ENCODE measurements at regions not wholly inside any gene's neighbourhood (a gene's known extent, or its start where the extent isn't known, plus 50 kb on each side); places are given as distances from the start of the nearest gene placed in this dataset.
"Not testable (repeated sequence)": the region's sequence is repeated elsewhere in the genome, so short reads cannot be mapped to it uniquely, and the experiment has no call there.

- DNase-seq (ENCODE audit: low read depth) = no peak
Measured at GRCh38 chr12:33589576-33590114, 150.0 kb upstream of the SYT10 start.

DNA sequence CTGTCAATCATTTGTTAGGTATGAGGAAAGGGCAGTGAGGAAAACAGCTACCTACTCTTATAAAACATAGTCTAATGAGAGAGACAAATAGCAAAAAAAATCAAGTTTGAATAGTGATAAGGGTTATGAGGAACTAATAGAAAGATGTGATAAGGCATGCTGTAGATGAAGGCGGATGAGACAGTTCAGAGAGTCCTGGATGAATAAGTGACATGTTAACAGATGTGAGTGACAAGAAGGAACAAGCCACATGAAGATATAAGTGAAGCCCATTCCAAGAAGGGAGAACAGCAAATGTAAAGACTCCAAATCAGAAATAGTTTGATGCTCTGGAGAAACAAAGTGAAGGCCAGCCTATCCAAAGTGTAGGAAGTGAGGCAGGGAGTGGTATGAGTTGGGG, 154.1 kb upstream of the SYT10 start:
- no peak for DNase-seq (ENCODE audit: low read depth)

DNA sequence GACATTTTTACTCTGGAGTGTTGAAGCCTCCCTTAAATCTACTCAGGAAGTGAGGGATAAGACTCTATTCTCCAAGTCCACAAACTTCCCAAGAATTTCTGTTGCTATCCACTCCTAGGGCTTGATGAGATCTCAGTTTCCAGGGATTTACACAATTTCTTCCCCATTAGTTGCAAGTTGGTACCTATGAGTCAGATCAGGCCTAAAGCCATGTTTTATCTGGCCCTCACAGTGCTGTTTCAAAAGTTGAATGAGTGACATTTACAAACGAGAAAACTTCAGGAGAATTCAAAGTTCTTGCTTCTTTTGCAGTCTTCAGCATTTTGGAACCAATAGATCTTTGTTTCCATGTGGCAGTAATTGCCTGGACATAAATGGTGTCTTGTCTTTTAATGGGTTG, 156.4 kb upstream of the SYT10 start:
- no peak for DNase-seq (ENCODE audit: low read depth)

DNA sequence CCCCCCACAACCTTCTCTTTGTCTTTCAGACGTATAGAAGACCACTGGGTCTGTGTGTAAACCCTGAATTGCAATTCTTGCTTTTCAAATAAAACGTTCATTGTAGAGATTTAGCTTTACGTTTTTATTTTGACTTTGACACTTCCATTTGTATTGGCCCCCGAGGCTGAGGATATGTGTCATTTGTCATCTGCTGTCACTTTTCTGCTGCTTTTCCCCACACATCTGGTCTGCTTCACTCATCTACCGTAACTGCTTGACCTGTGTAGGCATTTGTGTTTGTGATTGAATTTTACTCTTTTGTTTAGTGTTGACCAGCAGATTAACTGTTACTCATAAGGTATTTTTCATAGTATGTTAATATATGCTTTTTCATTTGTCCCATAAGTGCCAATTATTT, 157.2 kb upstream of the SYT10 start:
- DNase-seq (ENCODE audit: low read depth) = no peak

DNA sequence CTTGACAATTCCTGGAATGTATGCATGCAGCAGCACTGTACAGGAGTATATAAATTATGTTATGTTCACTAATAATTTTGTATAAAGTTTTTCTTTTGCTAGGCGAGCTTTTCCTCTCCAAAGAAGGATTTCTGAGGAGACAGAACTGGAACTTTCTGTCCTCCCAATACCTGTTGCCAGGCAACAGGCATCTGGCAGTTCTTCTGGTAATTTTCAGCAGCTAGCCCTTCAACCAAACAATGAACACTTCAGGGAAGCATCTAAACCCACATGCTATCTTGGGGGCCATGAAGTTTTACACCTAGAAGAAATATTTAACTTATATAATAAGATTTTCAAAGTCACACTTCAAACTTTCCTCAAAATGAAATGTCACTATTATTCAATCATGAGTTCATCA, 162.9 kb upstream of the SYT10 start:
- DNase-seq (ENCODE audit: low read depth) = no peak

DNA sequence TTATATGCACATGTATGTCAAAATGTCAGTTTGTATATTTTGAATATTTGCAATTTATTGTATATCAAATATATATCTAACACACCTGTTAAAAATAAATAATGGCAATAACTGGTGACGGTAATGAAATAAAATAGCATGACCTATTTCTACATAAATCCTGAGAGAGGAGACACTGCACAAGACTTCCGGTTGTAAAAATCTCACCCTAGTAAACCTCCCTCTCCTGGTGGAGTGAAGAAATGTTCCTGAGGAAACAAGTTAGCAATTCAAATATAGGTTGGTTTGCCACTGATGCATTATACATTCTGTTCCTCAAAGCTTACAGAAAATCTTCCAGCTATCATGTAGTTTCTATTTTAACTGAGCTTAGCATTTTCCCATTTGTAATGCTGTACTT, 166.1 kb upstream of the SYT10 start:
- no peak for DNase-seq (ENCODE audit: low read depth)

GRCh38 chr12:33609910-33610309, 170.3 kb upstream of the SYT10 start:
- DNase-seq (ENCODE audit: low read depth) = no peak

DNA sequence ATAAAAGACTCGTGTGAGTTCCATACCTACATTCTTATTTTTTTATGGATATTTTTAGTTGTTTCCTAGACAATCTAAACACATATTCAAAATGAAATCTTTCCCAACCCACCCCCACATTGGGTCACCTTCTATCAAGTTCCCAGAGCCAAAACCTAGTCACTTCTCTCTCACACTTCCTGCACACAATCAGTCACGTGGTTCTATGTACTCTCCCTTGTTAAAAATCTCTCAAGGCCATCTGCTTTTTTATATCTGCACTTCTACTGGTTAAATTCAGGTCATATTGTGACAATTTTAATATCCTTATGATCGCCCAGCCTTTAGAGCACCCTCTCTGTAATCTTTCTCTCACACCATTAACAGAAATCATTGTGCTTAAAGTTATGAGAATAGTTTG, 175.0 kb upstream of the SYT10 start:
- no peak for DNase-seq (ENCODE audit: low read depth)

- DNase-seq (ENCODE audit: low read depth) = no peak
Measured at GRCh38 chr12:33617218-33617617, 177.6 kb upstream of the SYT10 start.

GRCh38 chr12:33628087-33628486, 188.5 kb upstream of the SYT10 start:
- no peak for DNase-seq (ENCODE audit: low read depth)

DNA sequence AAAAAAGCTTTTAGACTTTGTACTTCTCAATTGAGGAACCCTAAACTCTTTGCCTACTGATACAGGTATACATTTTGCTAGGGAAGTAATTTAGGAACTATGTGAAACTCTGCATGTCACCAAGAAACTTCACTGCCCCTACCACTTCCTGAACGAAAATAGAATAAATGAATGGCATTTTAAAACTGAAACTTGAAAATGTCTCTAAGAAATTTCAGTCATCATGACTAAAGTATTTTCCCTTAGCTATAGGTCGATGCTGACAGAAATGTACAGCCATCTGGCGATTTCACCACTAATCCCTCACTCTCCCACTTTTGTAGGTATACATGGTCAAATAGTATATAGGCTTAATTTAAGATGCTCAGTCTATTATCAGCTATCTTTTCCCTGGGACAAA, 194.9 kb upstream of the SYT10 start:
- DNase-seq (ENCODE audit: low read depth) = no peak

GRCh38 chr12:33636930-33637329, 197.3 kb upstream of the SYT10 start:
- not testable (repeated sequence) for DNase-seq (ENCODE audit: low read depth)

DNA sequence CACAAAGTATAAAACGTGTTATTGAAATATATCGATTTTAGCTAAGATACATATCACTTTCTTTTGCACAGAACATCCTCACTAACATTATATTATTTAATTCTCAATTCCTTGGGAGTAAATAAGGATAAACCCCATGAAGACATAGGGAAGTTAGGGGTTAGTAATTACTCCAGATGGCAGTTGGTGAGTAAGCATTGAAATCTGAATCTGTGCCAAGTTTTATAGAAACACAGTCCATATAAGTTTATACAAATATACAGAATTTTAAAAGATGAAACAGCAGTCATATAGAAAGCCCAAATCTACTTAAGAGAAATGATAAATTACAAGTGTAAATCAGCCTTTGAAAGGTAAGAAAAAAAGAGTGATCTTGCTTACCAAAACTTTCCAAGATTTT, 200.4 kb upstream of the SYT10 start:
- DNase-seq (ENCODE audit: low read depth) = no peak

DNA sequence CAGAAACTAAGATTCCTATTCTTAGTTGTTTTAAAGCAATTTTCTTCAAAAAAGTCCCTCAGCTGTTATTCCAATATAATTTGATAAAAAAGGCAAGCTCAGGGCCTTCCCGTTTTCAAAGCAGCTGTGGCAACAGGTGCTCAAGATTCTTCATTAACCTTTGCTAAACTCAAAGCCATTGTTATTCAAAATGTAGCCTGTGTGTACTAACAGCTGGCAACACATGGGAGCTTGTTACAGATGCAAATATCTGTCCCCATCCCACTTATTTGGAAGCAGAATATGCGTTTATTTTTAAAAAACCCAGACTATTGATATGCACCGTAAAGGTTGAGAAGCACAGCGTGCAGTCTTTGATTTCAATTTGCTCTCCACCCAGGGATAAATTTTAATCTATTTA, 210.4 kb upstream of the SYT10 start:
- DNase-seq (ENCODE audit: low read depth) = no peak

GRCh38 chr12:33650832-33651231, 211.2 kb upstream of the SYT10 start:
- no peak for DNase-seq (ENCODE audit: low read depth)

DNA sequence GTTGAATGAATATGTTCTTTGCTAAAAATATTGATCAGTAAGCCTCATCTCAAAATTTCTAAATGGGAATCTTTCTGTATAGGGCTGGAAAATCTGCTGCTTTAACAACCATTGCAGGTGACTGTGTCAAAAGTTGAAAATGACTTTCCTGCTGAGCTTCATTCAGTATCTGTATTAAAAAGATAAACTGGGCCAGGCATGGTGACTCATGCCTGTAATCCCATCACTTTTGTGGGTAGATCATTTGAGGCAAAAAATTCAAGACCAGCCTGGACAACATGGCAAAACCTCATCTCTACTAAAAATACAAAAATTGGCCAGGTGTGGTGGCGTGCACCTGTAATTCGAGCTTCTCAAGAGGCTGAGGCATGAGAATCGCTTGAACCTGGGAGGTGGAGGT, 213.7 kb upstream of the SYT10 start:
- no peak for DNase-seq (ENCODE audit: low read depth)

DNA sequence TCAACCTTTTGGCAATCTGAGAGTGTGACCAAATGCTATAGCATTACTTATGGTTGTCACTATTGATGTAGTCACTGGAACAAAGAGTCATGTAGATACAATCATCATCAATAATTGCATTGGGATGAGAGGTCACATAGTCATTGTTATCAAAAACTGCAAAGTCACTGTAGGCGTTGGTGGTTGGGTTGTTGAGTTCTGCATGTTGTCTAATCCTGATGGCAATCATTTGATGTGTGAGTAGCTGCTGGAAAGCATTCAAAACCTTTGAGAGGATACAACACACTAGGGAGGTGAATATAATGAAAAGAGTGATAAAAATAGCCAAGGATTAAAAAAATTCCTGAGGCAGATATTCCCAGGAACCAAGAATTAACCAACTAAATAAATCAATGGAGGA, 214.7 kb upstream of the SYT10 start:
- no peak for DNase-seq (ENCODE audit: low read depth)

DNA sequence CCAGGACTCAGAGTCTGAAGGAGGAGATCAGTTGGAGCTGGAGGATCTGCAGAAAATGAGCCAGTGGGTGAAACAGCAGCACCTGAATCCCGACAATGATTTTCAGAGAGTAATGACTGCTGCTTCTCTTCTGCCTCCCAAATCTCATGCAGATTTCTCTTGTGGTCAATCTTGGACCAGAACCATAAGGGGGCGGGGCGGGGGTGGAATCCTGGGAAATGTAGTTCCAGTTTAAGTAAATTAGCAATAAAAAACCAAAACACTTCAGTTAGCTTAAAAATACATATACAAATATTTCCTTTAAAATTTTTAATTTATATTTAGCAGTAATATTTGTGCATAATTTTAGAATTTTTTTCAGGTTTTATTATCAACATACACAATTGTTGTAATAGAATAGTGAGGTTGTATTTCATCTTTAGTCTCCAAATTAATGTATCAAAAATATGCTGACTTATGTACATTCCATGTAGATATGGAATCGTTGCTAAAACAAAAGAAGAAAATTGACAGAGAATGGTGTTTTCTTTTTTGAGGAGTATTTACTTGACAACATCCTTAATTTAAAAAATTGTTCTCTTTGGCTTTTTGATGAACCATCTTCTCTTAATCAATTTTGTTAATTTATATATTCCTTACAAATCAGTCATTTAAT, 223.5 kb upstream of the SYT10 start:
- DNase-seq (ENCODE audit: low read depth) = no peak

DNA sequence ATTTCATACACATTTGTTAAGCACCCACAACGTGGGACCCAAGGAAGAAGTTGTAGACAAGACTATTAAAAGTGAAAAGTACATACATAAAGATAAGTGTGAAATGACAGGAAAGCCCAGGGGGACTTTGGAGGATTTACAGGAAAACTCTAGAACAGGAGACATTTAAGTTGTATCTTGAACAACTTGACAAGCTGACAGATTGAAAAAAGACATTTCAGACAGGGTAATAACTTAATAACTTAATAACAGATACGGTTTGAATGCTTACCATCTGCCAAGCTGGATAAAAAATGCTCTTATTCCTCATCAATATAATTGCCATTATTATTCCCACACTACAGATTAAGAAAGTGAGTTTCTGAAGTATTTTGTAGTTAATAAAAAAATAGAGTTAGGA, 229.7 kb upstream of the SYT10 start:
- no peak for DNase-seq (ENCODE audit: low read depth)

DNA sequence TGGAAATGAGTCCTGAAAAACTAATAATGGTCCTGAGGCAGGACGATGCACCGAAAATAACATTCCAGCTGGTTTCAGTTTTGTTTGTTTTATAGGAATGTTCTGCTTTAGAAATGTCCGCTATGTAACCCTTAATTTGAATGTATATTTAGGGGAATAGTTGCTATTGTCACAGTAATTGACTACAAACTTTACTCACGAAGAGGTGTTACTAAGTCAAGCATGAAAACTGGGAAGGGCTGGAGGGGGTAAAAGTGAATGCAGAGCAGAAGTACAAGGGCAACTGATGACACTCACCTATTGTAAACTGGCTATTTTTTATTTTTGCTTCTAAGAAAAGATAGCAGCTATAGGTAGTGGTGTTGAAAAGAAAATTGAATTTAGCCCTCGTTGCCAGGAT, 230.7 kb upstream of the SYT10 start:
- DNase-seq (ENCODE audit: low read depth) = no peak

GRCh38 chr12:33671676-33672075, 232.1 kb upstream of the SYT10 start:
- DNase-seq (ENCODE audit: low read depth) = no peak

DNA sequence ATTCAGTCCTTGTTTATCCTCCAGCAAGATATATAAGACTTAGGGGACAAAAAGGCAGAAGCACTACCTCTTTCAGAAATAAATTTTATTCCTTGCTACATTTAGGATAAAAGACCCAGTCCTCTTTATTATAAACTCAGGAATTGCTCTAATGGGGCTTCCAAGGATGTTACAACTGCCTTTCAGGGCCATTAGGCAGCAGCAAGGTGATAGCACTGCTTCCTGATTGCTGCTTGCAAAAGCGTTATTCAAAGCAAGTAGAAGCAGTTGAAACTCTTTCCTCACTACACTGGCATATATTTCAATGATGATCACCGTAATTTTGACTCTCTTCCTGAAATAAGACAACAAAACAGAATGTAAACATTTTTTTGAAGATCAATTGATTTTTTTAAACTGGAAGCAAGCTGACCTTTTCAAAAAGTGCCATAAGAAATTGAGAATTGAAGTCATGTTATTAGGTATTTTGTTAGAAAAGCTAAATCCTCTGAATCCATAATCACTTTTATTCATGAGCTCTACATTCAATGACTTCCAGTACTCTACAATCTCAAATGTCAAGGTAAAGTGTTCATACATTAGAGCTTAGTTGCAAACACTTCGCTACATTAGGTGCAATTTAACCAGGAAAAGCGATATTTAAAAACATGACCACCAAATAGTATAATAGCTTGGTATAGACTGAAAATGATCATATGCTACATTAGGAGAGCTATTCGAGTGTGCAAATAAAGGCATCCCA, 233.4 kb upstream of the SYT10 start:
- DNase-seq (ENCODE audit: low read depth) = no peak

DNA sequence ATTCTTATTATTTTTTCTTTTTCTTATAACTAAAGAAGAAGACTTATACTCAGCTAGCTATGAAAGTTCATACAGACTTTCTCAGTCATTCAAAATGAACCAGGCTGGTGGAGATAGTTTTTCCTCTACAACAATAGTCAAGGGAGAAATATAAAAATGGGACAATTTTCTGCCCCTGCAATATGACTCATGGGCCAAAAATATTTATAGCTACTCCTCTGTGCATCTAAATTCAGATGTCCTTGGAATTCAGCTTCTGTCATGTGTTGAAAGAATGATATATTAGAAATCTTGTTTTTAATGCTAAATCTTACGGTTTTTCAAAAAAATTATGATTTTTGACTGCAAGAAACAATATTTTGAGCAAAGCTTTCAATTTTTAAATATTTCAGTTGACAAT, 237.2 kb upstream of the SYT10 start:
- no peak for DNase-seq (ENCODE audit: low read depth)
